Neutrophil (primary cell): ENCODE measurements at regions not wholly inside any gene's neighbourhood (a gene's known extent, or its start where the extent isn't known, plus 50 kb on each side); places are given as distances from the start of the nearest gene placed in this dataset.

Experiments used
- H3K27ac ChIP-seq: fragments of 200-600 bp; sonication (generic); 2 replicates; pipeline ENCODE4 v1.5.1; 2016; ENCODE audit warnings: mild to moderate bottlenecking, moderate library complexity
- H3K27me3 ChIP-seq: fragments of 200-600 bp; sonication (generic); 2 replicates; pipeline ENCODE4 v1.6.0; 2016; ENCODE audit warnings: mild to moderate bottlenecking
- H3K36me3 ChIP-seq: fragments of 200-600 bp; sonication (generic); 2 replicates; pipeline ENCODE4 v1.5.1; 2017
- H3K4me1 ChIP-seq, 2 experiments: fragments of 200-600 bp in 1 of 2; sonication (generic) in 1 of 2; 1 replicate in 1 of 2; 2 replicates in 1 of 2; pipeline versions ENCODE4 v1.5.1 to v1.6.1; 2013 to 2016; ENCODE audit warnings: low read depth in 1 of 2, low read length in 1 of 2, mild to moderate bottlenecking in 1 of 2, moderate library complexity in 1 of 2; ENCODE audit not compliant: control insufficient read depth in 1 of 2, insufficient read depth in 1 of 2
- H3K4me3 ChIP-seq, 2 experiments: fragments of 200-600 bp in 1 of 2; sonication (generic) in 1 of 2; 1 replicate in 1 of 2; 2 replicates in 1 of 2; pipeline ENCODE4 v1.5.1; 2013 to 2016; ENCODE audit warnings: low read depth in 1 of 2, low read length in 1 of 2, mild to moderate bottlenecking in 1 of 2, moderate library complexity in 1 of 2
- H3K9me3 ChIP-seq: fragments of 200-600 bp; sonication (generic); 2 replicates; pipeline ENCODE4 v1.5.1; 2016
- TF ChIP-seq, protein P1 (sequence below): fragments of 200-600 bp; sonication (generic); IDR thresholded peaks from 2 replicates; pipeline ENCODE4 v1.5.1; 2016; ENCODE audit warnings: antibody characterized with exemption

DNA sequence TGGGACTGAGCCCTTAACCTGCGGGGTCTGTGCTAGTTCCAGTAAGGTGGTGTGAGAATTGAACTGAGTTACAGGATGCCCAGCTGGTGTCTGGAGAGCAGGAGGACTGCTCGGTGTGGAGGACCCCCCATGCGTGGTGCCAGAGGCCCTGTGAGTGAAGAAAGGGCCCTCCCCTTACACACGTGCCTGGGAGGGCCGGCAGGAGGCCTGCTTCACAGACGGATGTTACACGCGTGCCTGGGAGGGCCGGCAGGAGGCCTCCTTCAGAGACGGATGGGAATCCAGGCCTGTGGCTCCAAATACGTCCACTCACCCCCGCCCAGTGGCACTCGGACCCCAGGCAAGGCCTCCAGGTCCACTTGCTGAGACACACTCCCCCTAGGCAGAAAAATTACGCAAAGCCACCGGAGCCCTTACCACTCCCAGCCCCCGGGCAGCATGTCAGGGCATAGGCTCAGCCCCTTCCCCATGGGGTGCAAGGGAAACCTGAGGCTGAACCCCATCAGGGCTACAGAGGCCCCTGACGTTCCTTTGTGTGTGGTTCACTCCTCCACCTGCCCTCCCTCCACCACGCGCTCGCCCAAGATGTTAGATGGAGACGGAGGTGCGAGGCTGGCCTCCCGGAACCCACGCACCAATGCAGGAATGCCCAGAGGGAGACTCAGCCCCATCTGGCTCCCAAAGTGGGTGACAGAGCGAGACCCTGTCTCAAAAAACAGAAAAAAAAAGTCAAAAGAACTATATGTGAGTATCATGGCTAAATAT lies 227.8 kb downstream of the BRD1 start:
- Histone ChIP-seq H3K27me3 (no peaks in the 10 kb centered on the region), H3K4me1 (peaks cover 9 to 28% of the 10 kb centered on the region in 2 experiments), H3K4me3 (no peak overlapping the region), H3K36me3 (peaks cover 17% of the 10 kb centered on the region), H3K9me3 (no peaks in the 10 kb centered on the region), H3K27ac (no peak overlapping the region)
- TF ChIP-seq, protein P1, sequence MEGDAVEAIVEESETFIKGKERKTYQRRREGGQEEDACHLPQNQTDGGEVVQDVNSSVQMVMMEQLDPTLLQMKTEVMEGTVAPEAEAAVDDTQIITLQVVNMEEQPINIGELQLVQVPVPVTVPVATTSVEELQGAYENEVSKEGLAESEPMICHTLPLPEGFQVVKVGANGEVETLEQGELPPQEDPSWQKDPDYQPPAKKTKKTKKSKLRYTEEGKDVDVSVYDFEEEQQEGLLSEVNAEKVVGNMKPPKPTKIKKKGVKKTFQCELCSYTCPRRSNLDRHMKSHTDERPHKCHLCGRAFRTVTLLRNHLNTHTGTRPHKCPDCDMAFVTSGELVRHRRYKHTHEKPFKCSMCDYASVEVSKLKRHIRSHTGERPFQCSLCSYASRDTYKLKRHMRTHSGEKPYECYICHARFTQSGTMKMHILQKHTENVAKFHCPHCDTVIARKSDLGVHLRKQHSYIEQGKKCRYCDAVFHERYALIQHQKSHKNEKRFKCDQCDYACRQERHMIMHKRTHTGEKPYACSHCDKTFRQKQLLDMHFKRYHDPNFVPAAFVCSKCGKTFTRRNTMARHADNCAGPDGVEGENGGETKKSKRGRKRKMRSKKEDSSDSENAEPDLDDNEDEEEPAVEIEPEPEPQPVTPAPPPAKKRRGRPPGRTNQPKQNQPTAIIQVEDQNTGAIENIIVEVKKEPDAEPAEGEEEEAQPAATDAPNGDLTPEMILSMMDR = no peak

DNA sequence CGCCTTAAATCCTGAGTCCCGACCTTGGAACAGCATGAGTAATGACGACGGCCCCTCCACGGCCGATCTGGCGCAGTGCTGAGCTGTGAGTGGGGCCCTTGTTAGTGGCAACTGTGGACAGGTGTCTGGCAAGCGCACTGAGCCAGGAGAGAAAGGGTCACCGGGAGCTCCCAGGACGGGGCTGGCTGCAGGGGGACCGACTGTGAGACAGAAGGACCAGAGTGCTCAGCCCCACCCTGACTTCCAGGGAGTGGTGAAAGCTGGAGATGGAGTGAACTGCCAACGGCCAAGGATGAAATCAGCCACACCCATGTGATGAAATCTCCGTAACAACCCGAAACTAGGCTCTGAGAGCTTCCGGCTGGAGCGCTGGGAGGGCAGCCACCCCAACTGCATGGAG lies 228.6 kb downstream of the BRD1 start:
- Histone ChIP-seq H3K36me3 (peaks cover 17% of the 10 kb centered on the region), H3K9me3 (no peaks in the 10 kb centered on the region), H3K4me3 (no peak overlapping the region), H3K4me1 (peaks cover 9 to 28% of the 10 kb centered on the region in 2 experiments), H3K27me3 (no peaks in the 10 kb centered on the region), H3K27ac (no peak overlapping the region)
- TF ChIP-seq, protein P1 = no peak

DNA sequence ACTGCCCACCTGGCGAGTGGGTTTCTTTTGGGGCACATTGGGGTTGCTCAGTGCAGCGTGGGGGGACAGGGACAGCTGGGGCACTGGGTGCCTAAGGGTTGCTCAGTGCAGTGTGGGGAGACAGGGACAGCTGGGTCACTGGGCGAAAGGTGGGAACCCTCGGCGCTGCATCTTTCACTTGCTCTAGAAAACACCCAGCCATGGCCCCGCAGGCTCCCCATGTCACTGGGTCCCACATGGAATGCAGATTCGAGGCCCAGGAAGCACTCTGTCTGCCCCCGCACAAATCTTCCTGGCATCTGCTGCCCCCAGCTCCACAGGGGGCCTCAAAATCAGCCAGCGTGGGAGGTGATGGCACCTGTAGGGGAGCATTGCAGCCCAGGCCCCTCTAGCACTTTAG lies 229.3 kb downstream of the BRD1 start:
- H3K4me1 ChIP-seq = peaks cover 9 to 28% of the 10 kb centered on the region in 2 experiments
- no peak overlapping the region for H3K27ac ChIP-seq
- H3K27me3 ChIP-seq = no peaks in the 10 kb centered on the region
- H3K9me3 ChIP-seq = no peaks in the 10 kb centered on the region
- no peak overlapping the region for H3K4me3 ChIP-seq
- peaks cover 17% of the 10 kb centered on the region for H3K36me3 ChIP-seq
- TF ChIP-seq, protein P1 = no peak

DNA sequence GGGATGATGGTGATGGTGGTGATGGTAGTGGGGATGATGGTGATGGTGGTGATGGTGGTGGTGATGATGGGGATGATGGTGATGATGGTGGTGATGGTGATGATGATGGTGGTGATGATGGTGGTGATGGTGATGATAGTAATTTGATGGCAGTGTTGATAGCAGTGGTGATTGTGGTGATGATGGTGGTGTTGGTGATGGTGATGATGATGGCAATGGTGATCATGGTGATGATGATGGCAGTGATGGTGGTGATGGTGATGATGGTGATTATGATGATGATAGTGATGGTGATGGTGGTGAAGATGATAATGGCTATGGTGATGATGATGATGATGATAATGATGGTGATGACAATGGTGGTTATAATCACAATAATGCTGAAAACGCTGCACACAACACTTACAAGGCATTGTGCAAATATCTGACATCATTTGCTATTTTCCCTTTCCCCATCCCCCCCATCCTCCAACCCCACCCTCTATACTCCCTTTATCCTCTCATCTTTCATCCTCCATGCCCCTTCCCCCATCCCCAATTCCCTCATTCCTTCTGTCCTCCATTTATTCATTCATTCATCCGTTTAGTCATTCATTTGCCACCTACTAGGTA lies 230.1 kb downstream of the BRD1 start:
- peaks cover 13% of the 10 kb centered on the region for H3K36me3 ChIP-seq
- TF ChIP-seq, protein P1 = no peak
- H3K27ac ChIP-seq = no peak overlapping the region
- no peaks in the 10 kb centered on the region for H3K9me3 ChIP-seq
- H3K4me3 ChIP-seq = no peak overlapping the region
- no peaks in the 10 kb centered on the region for H3K27me3 ChIP-seq
- H3K4me1 ChIP-seq = peaks cover 9 to 28% of the 10 kb centered on the region in 2 experiments

DNA sequence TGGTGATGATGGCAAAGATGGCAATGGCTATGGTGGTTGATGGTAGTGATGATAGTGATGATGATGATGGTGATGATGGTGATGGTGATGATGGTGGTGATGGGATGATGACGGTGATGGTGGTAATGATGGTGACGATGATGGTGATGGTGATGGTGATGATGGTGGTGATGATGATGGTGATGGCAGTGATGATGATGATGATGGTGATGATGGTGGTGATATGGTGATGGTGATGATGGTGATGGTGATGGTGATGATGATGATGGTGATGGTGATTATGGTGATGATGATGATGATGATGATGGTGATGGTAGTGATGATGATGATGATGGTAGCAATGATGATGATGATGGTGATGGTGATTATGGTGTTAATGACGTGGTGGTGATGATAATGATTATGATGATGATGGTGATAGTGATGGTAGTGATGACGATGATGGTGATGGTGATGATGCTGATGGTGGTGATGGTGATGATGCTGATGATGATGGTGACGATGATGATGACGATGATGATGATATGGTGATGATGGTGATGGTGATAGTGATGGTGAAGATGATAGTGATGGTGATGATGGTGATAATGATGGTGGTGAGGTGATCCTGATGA lies 232.1 kb downstream of the BRD1 start:
- TF ChIP-seq, protein P1 = no peak
- Histone ChIP-seq H3K27me3 (no peaks in the 10 kb centered on the region), H3K4me1 (peaks cover 9 to 22% of the 10 kb centered on the region in 2 experiments), H3K27ac (no peak overlapping the region), H3K9me3 (no peaks in the 10 kb centered on the region), H3K36me3 (peaks cover 12% of the 10 kb centered on the region), H3K4me3 (no peak overlapping the region)
